ENCODE measurements at regions not wholly inside any gene's neighbourhood (a gene's known extent, or its start where the extent isn't known, plus 50 kb on each side); places are given as distances from the start of the nearest gene placed in this dataset.

GRCh38 chr5:166509085-166509484, 1782.4 kb upstream of the WWC1 start:
- DNase-seq = no peak

GRCh38 chr5:166517976-166518375, 1773.5 kb upstream of the WWC1 start:
- no peak for DNase-seq

GRCh38 chr5:166523206-166523605, 1768.2 kb upstream of the WWC1 start:
- no peak for DNase-seq

DNA sequence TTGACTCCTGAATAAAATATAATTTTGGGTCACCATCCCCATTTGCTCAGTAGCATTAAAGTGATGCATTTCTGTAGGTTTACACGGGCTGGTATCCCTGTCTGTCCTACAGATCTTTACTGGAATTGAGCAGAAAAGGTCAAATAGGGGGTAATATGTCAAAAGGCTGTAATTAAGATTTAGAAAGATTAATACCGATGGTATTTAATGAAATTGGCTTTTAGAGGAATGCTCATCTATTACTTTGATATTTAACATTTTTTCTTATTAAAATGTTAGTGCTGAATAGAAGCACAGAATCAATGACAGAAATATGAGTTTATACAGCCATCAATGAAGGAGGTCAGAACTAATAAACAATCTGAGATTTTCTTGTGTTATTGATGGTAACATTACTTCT, 1762.2 kb upstream of the WWC1 start:
- DNase-seq = no peak

- DNase-seq = no peak
Observed at GRCh38 chr5:166532456-166533220, 1758.8 kb upstream of the WWC1 start.

DNA sequence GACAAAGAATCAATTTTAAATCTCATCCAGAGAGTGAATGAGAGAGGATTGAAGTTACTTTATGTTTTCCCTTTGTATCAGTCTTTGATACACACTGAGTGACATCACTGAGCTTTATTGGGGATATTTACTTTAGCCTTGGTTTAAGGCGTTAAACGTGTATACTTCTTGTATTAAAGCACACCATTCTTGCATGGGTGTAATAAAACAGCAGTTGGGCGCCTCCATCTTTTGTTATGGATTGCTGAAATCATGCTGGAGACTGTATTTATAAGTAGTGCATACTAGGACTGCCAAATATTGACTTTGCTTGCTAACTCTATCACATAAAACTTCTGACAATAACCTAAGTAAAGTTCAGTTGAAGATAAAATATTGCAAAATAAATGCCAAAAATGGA, 1755.8 kb upstream of the WWC1 start:
- no peak for DNase-seq

- no peak for DNase-seq
Observed at GRCh38 chr5:166540156-166540555, 1751.3 kb upstream of the WWC1 start.

- DNase-seq = no peak
Observed at GRCh38 chr5:166551384-166551783, 1740.1 kb upstream of the WWC1 start.

DNA sequence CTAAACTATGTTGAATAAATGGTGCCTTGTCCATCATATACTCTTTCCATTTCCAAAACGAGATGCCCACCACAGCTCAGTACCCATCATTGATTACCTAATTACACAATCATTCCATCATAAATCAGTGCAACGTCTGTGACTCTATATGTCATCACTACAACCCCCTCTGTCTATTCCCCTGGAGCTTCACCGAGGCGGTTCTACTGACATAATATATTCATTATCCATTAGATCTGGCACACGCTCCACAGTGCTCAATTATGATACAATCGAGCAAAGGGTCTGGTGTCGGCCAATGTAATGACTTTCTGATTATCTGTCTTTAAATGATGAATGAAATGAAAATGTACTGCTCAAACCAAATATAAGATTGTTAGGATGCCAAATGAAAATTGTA, 1737.7 kb upstream of the WWC1 start:
- no peak for DNase-seq

GRCh38 chr5:166561759-166562158, 1729.7 kb upstream of the WWC1 start:
- no peak for DNase-seq

GRCh38 chr5:166562246-166562645, 1729.2 kb upstream of the WWC1 start:
- no peak for DNase-seq

DNA sequence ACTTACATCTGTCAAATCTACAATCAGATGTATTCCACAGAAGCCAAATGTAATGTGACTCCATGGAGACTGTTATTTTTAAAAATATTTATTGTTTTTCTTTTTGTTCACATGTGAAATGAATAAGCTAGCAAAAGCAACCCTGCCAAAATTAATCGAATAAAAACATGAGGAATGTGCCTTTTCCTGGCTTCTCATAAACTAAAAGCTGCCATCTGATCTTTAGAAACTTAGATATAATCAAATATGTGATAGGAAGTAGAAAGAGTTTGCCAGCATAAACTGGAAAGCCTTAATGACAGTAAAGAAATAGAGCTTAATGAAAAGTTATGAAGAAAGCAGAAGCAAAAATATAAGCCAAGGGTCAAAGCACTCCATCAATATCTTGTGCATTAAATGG, 1724.7 kb upstream of the WWC1 start:
- DNase-seq = no peak

DNA sequence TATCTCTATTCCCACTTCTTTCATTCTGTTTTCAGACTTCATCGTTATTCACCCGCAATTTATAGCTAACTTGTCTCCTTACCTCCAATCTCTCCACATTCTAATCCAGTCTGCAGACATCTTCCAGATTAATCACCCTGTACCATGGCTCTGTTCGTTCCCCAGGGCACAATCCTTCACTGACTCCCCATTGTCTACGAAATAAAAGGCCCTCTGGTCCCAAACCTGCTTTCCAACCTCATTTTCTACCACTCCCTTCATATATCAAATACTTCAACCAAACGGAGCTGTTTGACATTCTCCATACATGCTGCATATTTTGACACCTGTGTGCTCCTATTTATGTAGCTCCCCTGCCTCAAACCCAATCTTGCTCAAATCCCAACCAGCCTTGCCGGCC, 1720.6 kb upstream of the WWC1 start:
- DNase-seq = no peak

DNA sequence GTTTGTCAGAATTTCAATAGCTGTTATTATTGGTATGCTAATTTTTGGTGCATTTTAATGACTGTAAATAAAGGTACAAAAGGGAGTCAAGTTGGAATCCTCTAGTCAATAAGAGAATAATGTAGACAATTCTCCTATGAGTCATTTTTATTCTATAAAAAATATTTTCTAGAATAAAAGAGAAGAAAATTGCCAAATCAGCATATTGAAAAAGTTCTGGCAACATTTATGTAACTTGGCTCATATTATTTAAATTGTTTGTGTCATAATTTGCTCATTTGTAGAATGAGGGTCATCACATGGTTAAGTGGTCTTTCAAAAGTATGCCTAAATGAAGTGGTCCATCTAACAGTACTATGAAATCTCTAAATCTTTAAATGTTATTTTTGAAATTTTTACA, 1719.8 kb upstream of the WWC1 start:
- no peak for DNase-seq

GRCh38 chr5:166576323-166576722, 1715.1 kb upstream of the WWC1 start:
- DNase-seq = no peak

GRCh38 chr5:166581826-166582225, 1709.6 kb upstream of the WWC1 start:
- DNase-seq = no peak

DNA sequence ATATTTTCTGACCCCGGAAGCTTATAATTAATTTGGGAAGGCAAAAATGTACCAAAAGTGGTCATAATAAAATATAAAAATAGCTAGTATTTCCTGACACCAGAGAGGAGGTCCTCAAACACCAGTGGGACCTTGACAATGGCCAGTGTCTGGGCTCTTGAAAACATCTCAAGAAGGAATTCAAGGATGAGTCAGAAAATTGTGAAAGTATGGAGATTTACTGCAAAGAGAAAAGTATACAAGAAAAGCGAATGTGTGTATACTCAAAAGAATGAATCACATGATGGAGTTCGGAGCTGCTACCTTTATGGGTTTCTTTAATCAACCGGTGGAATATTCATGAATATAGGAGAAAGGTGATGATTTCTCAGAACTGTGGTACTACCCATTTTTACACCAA, 1709.0 kb upstream of the WWC1 start:
- DNase-seq = no peak

- no peak for DNase-seq
Observed at GRCh38 chr5:166594567-166594966, 1696.9 kb upstream of the WWC1 start.

DNA sequence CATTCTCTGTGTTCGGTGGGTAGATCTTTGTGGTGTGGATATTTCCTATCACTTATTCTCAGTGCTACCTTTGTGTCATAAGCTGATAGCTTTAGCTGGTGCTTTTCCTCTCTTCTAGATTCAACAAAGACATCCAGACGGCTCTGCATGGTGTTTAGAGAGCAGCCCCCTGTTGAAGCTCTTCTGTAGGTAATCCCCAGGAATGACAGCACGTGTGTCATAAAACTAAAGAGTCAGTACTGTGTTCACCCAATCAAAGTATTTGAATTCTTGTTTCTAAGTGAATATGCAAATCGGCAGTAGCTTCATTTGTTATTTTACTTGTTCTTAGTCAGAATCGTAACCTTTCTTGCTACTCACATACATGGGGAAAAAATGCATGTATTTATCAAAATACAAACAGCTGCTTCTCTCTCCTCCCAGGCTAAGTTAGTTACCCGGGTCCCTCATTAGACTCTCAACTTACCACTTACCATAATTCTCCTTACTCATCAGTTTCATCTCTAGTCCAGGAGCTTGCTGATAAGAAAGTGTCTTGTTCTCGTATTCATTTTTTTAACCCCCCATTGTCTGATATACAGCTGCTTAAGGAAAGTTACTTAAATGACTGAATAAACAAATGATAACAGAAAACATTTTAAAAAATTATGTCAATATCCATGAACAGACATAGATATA, 1696.0 kb upstream of the WWC1 start:
- no peak for DNase-seq

GRCh38 chr5:166596043-166596442, 1695.4 kb upstream of the WWC1 start:
- DNase-seq = no peak

DNA sequence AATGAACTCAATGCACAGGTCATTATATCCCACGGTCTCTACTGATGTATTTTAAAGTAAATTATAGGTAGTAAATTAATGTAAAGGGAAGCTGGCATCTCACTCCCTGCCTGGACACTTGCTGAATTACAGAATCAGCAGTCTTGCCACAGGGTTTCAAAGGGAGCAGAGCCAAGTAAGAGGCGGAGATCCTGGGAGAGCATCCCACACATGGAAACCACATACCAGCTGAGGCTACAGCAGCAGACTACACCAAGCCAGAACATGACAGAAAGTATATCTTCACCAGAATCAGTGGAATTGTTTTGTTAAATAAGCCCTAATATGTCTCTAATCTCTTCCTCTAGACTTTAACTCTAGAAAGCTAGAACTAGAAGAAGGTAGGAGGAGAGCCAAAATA, 1689.2 kb upstream of the WWC1 start:
- no peak for DNase-seq

DNA sequence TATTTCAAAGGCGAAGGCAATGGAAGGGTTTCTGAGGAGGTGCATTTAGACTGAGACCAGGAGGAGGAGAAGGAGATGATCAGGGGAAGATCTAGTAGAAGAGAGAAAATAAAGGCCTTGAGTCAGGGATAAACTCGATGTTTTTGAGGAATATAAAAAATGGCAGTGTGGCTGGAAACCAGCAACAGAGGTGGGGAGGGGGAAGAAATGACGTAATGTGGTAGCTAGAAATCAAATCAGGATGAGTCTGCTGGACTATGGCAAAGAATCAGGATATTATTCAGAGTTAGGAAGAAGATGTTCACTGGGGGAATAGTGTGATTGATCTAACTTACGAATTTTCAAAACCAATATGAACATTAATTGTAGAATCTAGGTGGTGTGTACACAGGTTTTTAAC, 1673.9 kb upstream of the WWC1 start:
- no peak for DNase-seq

GRCh38 chr5:166618526-166618925, 1672.9 kb upstream of the WWC1 start:
- no peak for DNase-seq

GRCh38 chr5:166624573-166624972, 1666.9 kb upstream of the WWC1 start:
- DNase-seq = no peak
